ENCODE measurements at regions not wholly inside any gene's neighbourhood (a gene's known extent, or its start where the extent isn't known, plus 50 kb on each side); places are given as distances from the start of the nearest gene placed in this dataset.

DNA sequence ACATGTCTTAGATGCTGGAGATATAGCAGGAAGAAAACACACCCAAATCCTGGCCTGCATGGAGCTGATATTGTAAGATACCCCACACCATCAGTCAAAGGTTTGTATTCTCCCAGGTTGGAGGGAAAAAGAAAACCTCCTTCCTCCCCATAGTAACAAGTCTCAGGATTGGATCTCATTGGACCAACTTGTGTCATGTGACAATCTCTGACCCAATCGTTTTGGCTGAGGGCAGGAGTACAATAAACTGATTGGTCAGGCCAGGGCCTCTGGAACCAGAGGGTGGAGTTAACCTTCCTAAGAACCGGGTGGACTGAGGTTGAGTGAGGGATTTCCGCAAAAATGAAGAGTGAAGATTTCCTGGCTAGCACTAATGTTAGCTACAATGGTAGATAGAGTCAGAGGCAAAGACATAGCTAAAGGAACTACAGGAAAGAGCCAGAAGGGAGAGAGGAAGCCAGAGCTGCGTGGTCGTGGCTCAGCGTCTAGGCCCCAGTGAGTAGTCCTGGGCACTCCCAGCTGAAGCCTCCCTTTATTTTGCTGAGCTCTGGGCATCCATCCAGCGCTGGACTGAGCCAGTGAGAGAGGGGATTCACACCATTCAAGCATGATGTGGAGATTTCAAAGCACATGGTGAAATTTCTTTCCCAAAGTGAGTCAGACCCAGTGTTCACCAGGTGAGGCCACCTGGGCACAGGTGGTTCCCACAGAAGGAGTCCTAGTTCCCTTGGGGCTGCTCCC is 219.9 kb downstream of the AACS start:
- TF ChIP-seq, protein P1, sequence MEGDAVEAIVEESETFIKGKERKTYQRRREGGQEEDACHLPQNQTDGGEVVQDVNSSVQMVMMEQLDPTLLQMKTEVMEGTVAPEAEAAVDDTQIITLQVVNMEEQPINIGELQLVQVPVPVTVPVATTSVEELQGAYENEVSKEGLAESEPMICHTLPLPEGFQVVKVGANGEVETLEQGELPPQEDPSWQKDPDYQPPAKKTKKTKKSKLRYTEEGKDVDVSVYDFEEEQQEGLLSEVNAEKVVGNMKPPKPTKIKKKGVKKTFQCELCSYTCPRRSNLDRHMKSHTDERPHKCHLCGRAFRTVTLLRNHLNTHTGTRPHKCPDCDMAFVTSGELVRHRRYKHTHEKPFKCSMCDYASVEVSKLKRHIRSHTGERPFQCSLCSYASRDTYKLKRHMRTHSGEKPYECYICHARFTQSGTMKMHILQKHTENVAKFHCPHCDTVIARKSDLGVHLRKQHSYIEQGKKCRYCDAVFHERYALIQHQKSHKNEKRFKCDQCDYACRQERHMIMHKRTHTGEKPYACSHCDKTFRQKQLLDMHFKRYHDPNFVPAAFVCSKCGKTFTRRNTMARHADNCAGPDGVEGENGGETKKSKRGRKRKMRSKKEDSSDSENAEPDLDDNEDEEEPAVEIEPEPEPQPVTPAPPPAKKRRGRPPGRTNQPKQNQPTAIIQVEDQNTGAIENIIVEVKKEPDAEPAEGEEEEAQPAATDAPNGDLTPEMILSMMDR (IDR thresholded peaks at IDR 0.05; ENCODE audit: insufficient read depth, low read length, poor library complexity, severe bottlenecking), result no peak
- no peak for TF ChIP-seq EZH2phosphoT487 (conservative IDR thresholded peaks at IDR 0.05; ENCODE audit: low read length)
